ENCODE measurements at regions not wholly inside any gene's neighbourhood (a gene's known extent, or its start where the extent isn't known, plus 50 kb on each side); places are given as distances from the start of the nearest gene placed in this dataset.

DNA sequence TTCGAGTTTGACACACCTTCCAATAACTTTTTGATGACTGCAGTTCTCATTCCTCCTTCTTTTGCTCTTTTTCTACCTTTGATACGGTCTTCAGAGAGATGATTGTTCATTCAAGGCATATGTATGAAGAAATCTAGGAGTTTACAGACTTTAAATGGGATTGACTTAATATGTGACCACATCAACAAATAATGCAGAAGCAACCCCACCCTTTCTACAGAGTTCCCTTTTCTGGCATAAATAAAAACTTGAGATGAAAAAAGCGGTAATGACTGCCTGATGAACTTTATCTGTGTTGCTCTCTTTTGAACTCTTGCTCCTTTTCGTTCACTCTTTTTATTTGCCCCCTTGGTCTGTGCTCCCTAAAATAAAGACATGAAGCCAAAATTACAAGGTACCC, 161.7 kb downstream of the C7orf25 start:
- H3K9me3 ChIP-seq = no peaks in the 10 kb centered on the region
- no peaks in the 10 kb centered on the region for H3K27me3 ChIP-seq
- intact Hi-C loops (cut with DNase I; ENCODE audit: low total_unique reads) (no loop called here), in situ Hi-C loops (cut with MboI; ENCODE audit: low pct_ligation_motif_present in 1 of 4, low pct_unique_long_range_greater_than_20kb in 1 of 4, low sequenced_read_pairs in 3 of 4) (no loop called here)
- no peak overlapping the region for H3K27ac ChIP-seq
- TF ChIP-seq EP300 (IDR thresholded peaks at IDR 0.05; ENCODE audit: low read depth) (no peak), POLR2A (IDR thresholded peaks at IDR 0.05) (no peak), POLR2AphosphoS5 (IDR thresholded peaks at IDR 0.05) (no peak)
- TF ChIP-seq, protein P1, sequence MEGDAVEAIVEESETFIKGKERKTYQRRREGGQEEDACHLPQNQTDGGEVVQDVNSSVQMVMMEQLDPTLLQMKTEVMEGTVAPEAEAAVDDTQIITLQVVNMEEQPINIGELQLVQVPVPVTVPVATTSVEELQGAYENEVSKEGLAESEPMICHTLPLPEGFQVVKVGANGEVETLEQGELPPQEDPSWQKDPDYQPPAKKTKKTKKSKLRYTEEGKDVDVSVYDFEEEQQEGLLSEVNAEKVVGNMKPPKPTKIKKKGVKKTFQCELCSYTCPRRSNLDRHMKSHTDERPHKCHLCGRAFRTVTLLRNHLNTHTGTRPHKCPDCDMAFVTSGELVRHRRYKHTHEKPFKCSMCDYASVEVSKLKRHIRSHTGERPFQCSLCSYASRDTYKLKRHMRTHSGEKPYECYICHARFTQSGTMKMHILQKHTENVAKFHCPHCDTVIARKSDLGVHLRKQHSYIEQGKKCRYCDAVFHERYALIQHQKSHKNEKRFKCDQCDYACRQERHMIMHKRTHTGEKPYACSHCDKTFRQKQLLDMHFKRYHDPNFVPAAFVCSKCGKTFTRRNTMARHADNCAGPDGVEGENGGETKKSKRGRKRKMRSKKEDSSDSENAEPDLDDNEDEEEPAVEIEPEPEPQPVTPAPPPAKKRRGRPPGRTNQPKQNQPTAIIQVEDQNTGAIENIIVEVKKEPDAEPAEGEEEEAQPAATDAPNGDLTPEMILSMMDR (IDR thresholded peaks at IDR 0.05) = no peak
- peaks cover 0 to 2% (median 0%) of the 10 kb centered on the region in 4 donors for H3K4me1 ChIP-seq
- WGBS, 2 donors (ENCODE audit: low coverage in 1 of 2) = 67% methylated on average over 4 of the region's 4 CpGs
- DNase-seq = no peak
- no peaks in the 10 kb centered on the region for H3K36me3 ChIP-seq
- no peak overlapping the region for H3K4me3 ChIP-seq

DNA sequence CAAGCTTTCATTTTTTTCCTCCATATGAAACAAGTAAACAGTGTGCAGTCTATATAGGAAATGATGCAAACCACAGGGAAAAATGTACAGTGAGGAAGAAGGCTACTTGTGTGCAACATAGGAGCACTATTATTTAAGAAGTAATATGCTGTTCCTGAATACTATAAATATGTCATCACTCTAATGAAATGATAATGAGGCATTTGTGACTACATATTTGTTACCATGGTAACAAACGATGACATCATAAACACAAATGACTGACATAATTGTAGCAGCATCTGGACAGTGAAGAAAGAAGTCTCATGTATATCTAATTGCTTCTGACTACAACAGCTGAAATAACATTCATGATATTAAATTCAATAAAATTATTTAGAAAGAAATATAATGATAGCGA, 164.8 kb downstream of the C7orf25 start:
- TF ChIP-seq POLR2A (IDR thresholded peaks at IDR 0.05) (no peak), EP300 (IDR thresholded peaks at IDR 0.05; ENCODE audit: low read depth) (no peak), POLR2AphosphoS5 (IDR thresholded peaks at IDR 0.05) (no peak)
- TF ChIP-seq, protein P1 (IDR thresholded peaks at IDR 0.05) = no peak
- intact Hi-C loops (cut with DNase I; ENCODE audit: low total_unique reads) (no loop called here), in situ Hi-C loops (cut with MboI; ENCODE audit: low pct_ligation_motif_present in 1 of 4, low pct_unique_long_range_greater_than_20kb in 1 of 4, low sequenced_read_pairs in 3 of 4) (no loop called here)
- Histone ChIP-seq H3K4me3 (no peak overlapping the region), H3K27me3 (no peaks in the 10 kb centered on the region), H3K4me1 (no peaks in the 10 kb centered on the region), H3K27ac (no peak overlapping the region), H3K36me3 (no peaks in the 10 kb centered on the region), H3K9me3 (no peaks in the 10 kb centered on the region)
- DNase-seq = no peak
- WGBS, 2 donors (ENCODE audit: low coverage in 1 of 2) = 73 to 87% methylated on average over 2 of the region's 2 CpGs

DNA sequence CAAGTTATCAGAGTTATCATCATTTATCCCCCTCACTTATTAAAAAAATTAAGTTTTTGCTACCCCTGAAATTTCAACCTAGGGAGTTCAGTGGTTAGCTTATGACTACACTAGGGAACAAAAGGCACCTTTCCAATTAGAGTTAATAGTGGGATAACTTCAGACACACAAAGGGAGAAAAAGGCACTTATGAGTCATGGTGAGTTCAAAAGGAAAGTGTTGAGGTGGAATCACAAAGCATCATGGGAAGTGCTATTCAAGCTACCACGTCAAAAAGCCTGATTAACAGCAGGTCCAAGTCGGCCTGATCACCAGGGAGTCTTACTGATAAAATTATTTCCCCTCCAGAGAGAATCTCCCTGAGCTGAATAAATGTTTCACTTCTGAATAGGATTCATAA, 165.7 kb downstream of the C7orf25 start:
- no peak overlapping the region for H3K27ac ChIP-seq
- H3K4me1 ChIP-seq = no peaks in the 10 kb centered on the region
- WGBS, 2 donors (ENCODE audit: low coverage in 1 of 2) = 50 to 67% methylated on average over 1 to 2 of the region's 2 CpGs
- in situ Hi-C loops (cut with MboI; ENCODE audit: low pct_ligation_motif_present in 1 of 4, low pct_unique_long_range_greater_than_20kb in 1 of 4, low sequenced_read_pairs in 3 of 4) (no loop called here), intact Hi-C loops (cut with DNase I; ENCODE audit: low total_unique reads) (no loop called here)
- no peaks in the 10 kb centered on the region for H3K36me3 ChIP-seq
- no peak for DNase-seq
- no peak overlapping the region for H3K4me3 ChIP-seq
- no peaks in the 10 kb centered on the region for H3K9me3 ChIP-seq
- no peaks in the 10 kb centered on the region for H3K27me3 ChIP-seq
- no peak for TF ChIP-seq EP300 (IDR thresholded peaks at IDR 0.05; ENCODE audit: low read depth)
- no peak for TF ChIP-seq POLR2A (IDR thresholded peaks at IDR 0.05)
- no peak for TF ChIP-seq POLR2AphosphoS5 (IDR thresholded peaks at IDR 0.05)
- TF ChIP-seq, protein P1 (IDR thresholded peaks at IDR 0.05) = no peak

DNA sequence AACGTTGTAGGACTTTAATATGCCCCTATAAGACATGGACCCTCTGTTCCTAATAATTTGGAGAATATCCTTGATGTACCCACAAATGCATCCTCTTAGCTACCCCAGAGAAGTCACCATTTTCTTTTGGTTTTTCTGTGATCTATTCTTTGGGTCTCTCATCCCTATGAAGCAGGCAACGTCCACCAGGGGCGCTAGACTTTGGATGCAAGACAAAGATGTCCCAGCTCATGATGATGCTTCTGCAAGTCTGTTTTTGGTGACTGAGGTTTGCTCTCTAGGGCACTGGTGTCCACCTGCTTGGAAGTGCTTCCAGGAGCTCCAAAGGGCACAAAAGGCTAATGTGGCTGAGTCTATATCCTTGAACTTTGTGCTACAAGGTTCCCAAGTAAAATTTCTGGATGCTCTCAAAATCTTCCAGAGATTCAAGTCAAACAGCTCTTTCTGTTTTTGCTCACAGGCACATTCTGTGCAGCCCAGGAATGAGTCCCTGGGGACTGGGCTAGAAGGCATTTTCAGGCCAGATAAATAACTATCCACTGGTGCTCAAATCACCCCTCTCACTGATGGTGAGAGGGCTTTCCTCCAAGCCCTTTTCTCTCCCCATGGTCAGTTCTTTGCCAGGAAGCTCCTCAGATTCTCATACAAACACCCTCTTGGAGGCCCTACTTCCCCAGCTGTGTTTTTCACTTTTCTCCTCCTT, 166.4 kb downstream of the C7orf25 start:
- Histone ChIP-seq H3K27me3 (no peaks in the 10 kb centered on the region), H3K4me1 (no peaks in the 10 kb centered on the region), H3K27ac (no peak overlapping the region), H3K36me3 (no peaks in the 10 kb centered on the region), H3K9me3 (no peaks in the 10 kb centered on the region), H3K4me3 (no peak overlapping the region)
- WGBS, 2 donors (ENCODE audit: low coverage in 1 of 2) = 39% methylated on average over 3 of the region's 3 CpGs; no CpG with 5 or more reads in 1 of the 2 donors
- in situ Hi-C loops (cut with MboI; ENCODE audit: low pct_ligation_motif_present in 1 of 4, low pct_unique_long_range_greater_than_20kb in 1 of 4, low sequenced_read_pairs in 3 of 4) = no loop called here
- intact Hi-C loops (cut with DNase I; ENCODE audit: low total_unique reads) = no loop called here
- TF ChIP-seq, protein P1 (IDR thresholded peaks at IDR 0.05) = peak in 3 of 5 experiments; percentile 16 to 47 (median 39)
- TF ChIP-seq POLR2A (IDR thresholded peaks at IDR 0.05) = no peak
- no peak for TF ChIP-seq POLR2AphosphoS5 (IDR thresholded peaks at IDR 0.05)
- peak; percentile 10 for DNase-seq

Data from transverse colon (tissue), 4 donors.